Caco-2 (cell line): ENCODE measurements at regions not wholly inside any gene's neighbourhood (a gene's known extent, or its start where the extent isn't known, plus 50 kb on each side); places are given as distances from the start of the nearest gene placed in this dataset.

Source experiments
- BruUV-seq: library from RNA; stranded (reverse); fragments of 400-500 nt; replicated peaks from 2 replicates; lab custom pipeline; 2021; lab: Mats Ljungman, UMichigan
- CTCF ChIA-PET: fragments of 300-600 bp; sonication (Branson Sonifier 250); formaldehyde crosslinking; loops from one replicate; lab custom pipeline; 2022; ENCODE audit warnings: antibody characterized with exemption; lab: Charles Lee
- POLR2A ChIA-PET: fragments of 300-600 bp; sonication (Branson Sonifier 250); formaldehyde crosslinking; loops from one replicate; lab custom pipeline; 2022; ENCODE audit warnings: antibody characterized with exemption; lab: Charles Lee
- DNase-seq, 2 experiments: peaks; one replicate each; pipeline versions ENCODE4 v3.0.0 to v3.0.0-alpha.2; 2020 to 2022
- H3K27me3 ChIP-seq: replicated peaks from 2 replicates; pipeline ENCODE4 v1.6.0; 2011; ENCODE audit warnings: low read length; ENCODE audit not compliant: control insufficient read depth, insufficient read depth
- H3K36me3 ChIP-seq: 2 replicates; pipeline ENCODE4 v1.5.1; 2011; ENCODE audit warnings: low read length; ENCODE audit not compliant: control insufficient read depth, insufficient read depth
- H3K4me1 ChIP-seq: fragments of 250-450 bp; sonication (Bioruptor Pico); 2 replicates; pipeline ENCODE4 v1.5.1; 2020; ENCODE audit warnings: mild to moderate bottlenecking
- H3K4me3 ChIP-seq: 2 replicates; pipeline ENCODE4 v1.5.1; 2011; ENCODE audit warnings: low read depth, mild to moderate bottlenecking, control low read depth, low read length
- H3K9me3 ChIP-seq: fragments of 250-450 bp; sonication (Bioruptor Pico); 2 replicates; pipeline ENCODE4 v1.5.1; 2020; ENCODE audit warnings: mild to moderate bottlenecking, moderate library complexity
- H3K27ac Mint-ChIP-seq: one replicate; pipeline ENCODE4 v1.8.0; 2022; ENCODE audit warnings: mixed read lengths; ENCODE audit not compliant: unreplicated experiment
- H3K27me3 Mint-ChIP-seq: one replicate; pipeline ENCODE4 v1.8.0; 2022; ENCODE audit warnings: mixed read lengths; ENCODE audit not compliant: insufficient read depth, unreplicated experiment
- H3K36me3 Mint-ChIP-seq: one replicate; pipeline ENCODE4 v1.8.0; 2022; ENCODE audit warnings: mild to moderate bottlenecking, mixed read lengths; ENCODE audit not compliant: insufficient read depth, unreplicated experiment
- H3K4me1 Mint-ChIP-seq: one replicate; pipeline ENCODE4 v1.8.0; 2022; ENCODE audit warnings: low read depth, mixed read lengths; ENCODE audit not compliant: unreplicated experiment
- H3K4me3 Mint-ChIP-seq: one replicate; pipeline ENCODE4 v1.8.0; 2022; ENCODE audit warnings: mild to moderate bottlenecking, moderate library complexity, mixed read lengths; ENCODE audit not compliant: unreplicated experiment
- H3K9me3 Mint-ChIP-seq: one replicate; pipeline ENCODE4 v1.8.0; 2022; ENCODE audit warnings: mixed read lengths; ENCODE audit not compliant: unreplicated experiment
- intact Hi-C: fragments of 100-400 bp; cut with micrococcal nuclease; formaldehyde crosslinking; loops from one replicate; pipeline ENCODE4 v1.10.0; 2022; ENCODE audit not compliant: unreplicated experiment
- TF ChIP-seq, protein P1 (sequence below), 2 experiments: fragments of 200-600 bp in 1 of 2; IDR thresholded peaks; 1 replicate in 1 of 2; 2 replicates in 1 of 2; pipeline versions ENCODE4 v1.5.1 to v1.8.0; 2011 to 2022; ENCODE audit warnings: antibody characterized with exemption in 1 of 2, control low read depth in 1 of 2, inconsistent platforms in 1 of 2, low read depth in 1 of 2, low read length in 1 of 2, mild to moderate bottlenecking in 1 of 2, moderate library complexity in 1 of 2; ENCODE audit not compliant: insufficient read depth in 1 of 2, severe bottlenecking in 1 of 2, unreplicated experiment in 1 of 2

GRCh38 chr6:25052181-25052580, 116.4 kb upstream of the RIPOR2 start:
- BruUV-seq, result no TSS peak
- CTCF ChIA-PET, result no interaction called here

DNA sequence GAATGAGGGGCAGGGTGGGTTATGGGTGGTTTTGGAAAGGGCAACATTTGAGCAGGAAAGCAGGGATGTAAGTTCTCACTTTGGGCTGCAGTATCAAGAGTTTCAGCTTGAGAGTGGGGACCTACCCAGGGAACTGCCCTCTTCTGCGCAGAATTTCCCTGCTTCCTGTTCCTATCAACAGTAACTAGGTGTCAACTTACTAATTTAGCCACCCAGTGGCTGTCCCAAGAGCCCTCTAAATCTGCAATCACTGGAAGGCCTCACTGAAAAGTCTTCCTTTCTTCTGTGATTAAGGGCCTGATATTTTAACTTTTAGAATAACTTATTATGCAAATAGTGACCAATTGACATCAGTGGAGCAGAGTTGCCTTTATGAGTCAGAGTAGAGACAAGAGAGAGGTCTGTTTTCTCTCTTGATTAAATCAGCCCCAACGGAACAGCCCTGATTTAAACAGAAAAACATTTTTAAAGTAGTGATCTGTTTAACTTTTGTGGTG, 118.2 kb upstream of the RIPOR2 start:
- no TSS peak for BruUV-seq
- POLR2A ChIA-PET, result no interaction called here
- no peaks in the 10 kb centered on the region for H3K27me3 Mint-ChIP-seq

More at GRCh38 chr6:25052181-25052580, 116.4 kb upstream of the RIPOR2 start:
- Mint-ChIP-seq H3K27me3 (peaks cover 6% of the 10 kb centered on the region), H3K4me3 (no peak overlapping the region), H3K9me3 (no peaks in the 10 kb centered on the region), H3K27ac (no peak overlapping the region), H3K36me3 (no peaks in the 10 kb centered on the region), H3K4me1 (no peaks in the 10 kb centered on the region)
- TF ChIP-seq, protein P1, sequence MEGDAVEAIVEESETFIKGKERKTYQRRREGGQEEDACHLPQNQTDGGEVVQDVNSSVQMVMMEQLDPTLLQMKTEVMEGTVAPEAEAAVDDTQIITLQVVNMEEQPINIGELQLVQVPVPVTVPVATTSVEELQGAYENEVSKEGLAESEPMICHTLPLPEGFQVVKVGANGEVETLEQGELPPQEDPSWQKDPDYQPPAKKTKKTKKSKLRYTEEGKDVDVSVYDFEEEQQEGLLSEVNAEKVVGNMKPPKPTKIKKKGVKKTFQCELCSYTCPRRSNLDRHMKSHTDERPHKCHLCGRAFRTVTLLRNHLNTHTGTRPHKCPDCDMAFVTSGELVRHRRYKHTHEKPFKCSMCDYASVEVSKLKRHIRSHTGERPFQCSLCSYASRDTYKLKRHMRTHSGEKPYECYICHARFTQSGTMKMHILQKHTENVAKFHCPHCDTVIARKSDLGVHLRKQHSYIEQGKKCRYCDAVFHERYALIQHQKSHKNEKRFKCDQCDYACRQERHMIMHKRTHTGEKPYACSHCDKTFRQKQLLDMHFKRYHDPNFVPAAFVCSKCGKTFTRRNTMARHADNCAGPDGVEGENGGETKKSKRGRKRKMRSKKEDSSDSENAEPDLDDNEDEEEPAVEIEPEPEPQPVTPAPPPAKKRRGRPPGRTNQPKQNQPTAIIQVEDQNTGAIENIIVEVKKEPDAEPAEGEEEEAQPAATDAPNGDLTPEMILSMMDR (IDR thresholded peaks at IDR 0.05; ENCODE audit: insufficient read depth in 1 of 2, low read depth in 1 of 2, low read length in 1 of 2, severe bottlenecking in 1 of 2, unreplicated experiment in 1 of 2), result no peak
- Histone ChIP-seq H3K4me3 (no peak overlapping the region), H3K9me3 (no peaks in the 10 kb centered on the region), H3K27me3 (no peaks in the 10 kb centered on the region), H3K36me3 (no peaks in the 10 kb centered on the region), H3K4me1 (no peaks in the 10 kb centered on the region)
- intact Hi-C loops, result no loop called here
- no peak for DNase-seq
- POLR2A ChIA-PET, result no interaction called here

DNA sequence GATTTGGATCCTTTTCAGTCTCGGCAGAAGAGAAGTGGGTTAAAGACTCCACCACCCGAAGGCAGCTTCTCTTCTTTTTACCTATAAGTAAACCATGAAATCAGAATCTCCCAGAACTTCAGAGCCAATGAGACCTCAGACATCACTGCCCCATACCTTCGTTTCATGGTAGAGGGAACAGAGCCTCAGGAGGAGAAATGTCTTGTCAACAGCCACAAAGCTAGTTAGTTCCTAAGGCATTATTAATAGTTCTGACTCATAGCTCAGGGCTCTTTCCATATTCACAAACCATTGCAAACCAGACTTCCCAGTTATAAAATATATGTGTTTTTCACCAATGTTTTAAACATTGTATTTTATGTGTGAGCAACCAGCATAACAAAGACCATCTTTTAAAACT, 118.7 kb upstream of the RIPOR2 start:
- no TSS peak for BruUV-seq
- Mint-ChIP-seq H3K27me3 (no peaks in the 10 kb centered on the region), H3K27ac (no peak overlapping the region), H3K4me1 (no peaks in the 10 kb centered on the region), H3K36me3 (no peaks in the 10 kb centered on the region), H3K4me3 (no peak overlapping the region), H3K9me3 (no peaks in the 10 kb centered on the region)
- TF ChIP-seq, protein P1 (IDR thresholded peaks at IDR 0.05; ENCODE audit: insufficient read depth in 1 of 2, low read depth in 1 of 2, low read length in 1 of 2, severe bottlenecking in 1 of 2, unreplicated experiment in 1 of 2), result no peak
- ChIA-PET CTCF (interaction anchor here (0.5 kb wide), 1 partner anchor 12 kb away, joined by 4 read pairs; no protein-coding TSS in a partner anchor), POLR2A (interaction anchor here (0.6 kb wide), 1 partner anchor 587 kb away, joined by 4 read pairs; no protein-coding TSS in a partner anchor)
- Histone ChIP-seq H3K4me1 (no peaks in the 10 kb centered on the region), H3K9me3 (no peaks in the 10 kb centered on the region; the same call in 1 of the 2 replicates), H3K36me3 (no peaks in the 10 kb centered on the region), H3K27me3 (no peaks in the 10 kb centered on the region), H3K4me3 (no peak overlapping the region)
- DNase-seq, result no peak
- intact Hi-C loops, result no loop called here

More for the DNA sequence above, 118.2 kb upstream of the RIPOR2 start:
- H3K9me3 ChIP-seq, result no peaks in the 10 kb centered on the region; the same call in 1 of the 2 replicates
- H3K36me3 ChIP-seq, result no peaks in the 10 kb centered on the region
- intact Hi-C loops, result no loop called here
- H3K4me1 ChIP-seq, result no peaks in the 10 kb centered on the region
- no peak overlapping the region for H3K27ac Mint-ChIP-seq
- CTCF ChIA-PET, result no interaction called here
- H3K4me3 Mint-ChIP-seq, result no peak overlapping the region
- H3K27me3 ChIP-seq, result no peaks in the 10 kb centered on the region
- H3K36me3 Mint-ChIP-seq, result no peaks in the 10 kb centered on the region
- H3K4me1 Mint-ChIP-seq, result no peaks in the 10 kb centered on the region
- H3K9me3 Mint-ChIP-seq, result no peaks in the 10 kb centered on the region
- no peak for DNase-seq
- no peak overlapping the region for H3K4me3 ChIP-seq
- TF ChIP-seq, protein P1 (IDR thresholded peaks at IDR 0.05; ENCODE audit: insufficient read depth in 1 of 2, low read depth in 1 of 2, low read length in 1 of 2, severe bottlenecking in 1 of 2, unreplicated experiment in 1 of 2), result no peak
